ENCODE measurements at regions not wholly inside any gene's neighbourhood (a gene's known extent, or its start where the extent isn't known, plus 50 kb on each side); places are given as distances from the start of the nearest gene placed in this dataset.
"Not testable (repeated sequence)": the region's sequence is repeated elsewhere in the genome, so short reads cannot be mapped to it uniquely, and the experiment has no call there.

- no peak for TF ChIP-seq CTCF (IDR thresholded peaks at IDR 0.05; ENCODE audit: low read depth, low read length, poor library complexity, severe bottlenecking)
- H3K27me3 ChIP-seq (ENCODE audit: control insufficient read depth, low read length): no peaks in the 10 kb centered on the region
These were observed 71.5 kb upstream of the N4BP1 start for GRCh38 chr16:48681520-48681919.

GRCh38 chr16:48680881-48681280 is 70.9 kb upstream of the N4BP1 start:
- no peaks in the 10 kb centered on the region for H3K4me1 ChIP-seq (ENCODE audit: control insufficient read depth, low read length)
- H3K79me2 ChIP-seq (ENCODE audit: control insufficient read depth, low read length): no peaks in the 10 kb centered on the region
- H3K4me3 ChIP-seq (ENCODE audit: low read length): no peak overlapping the region
- H3K9me3 ChIP-seq (ENCODE audit: control insufficient read depth, insufficient read depth, low read length): no peaks in the 10 kb centered on the region
- H3K36me3 ChIP-seq (ENCODE audit: control insufficient read depth, low read length): no peaks in the 10 kb centered on the region
- no peak overlapping the region for H3K4me2 ChIP-seq (ENCODE audit: low read length)
- TF ChIP-seq EZH2phosphoT487 (IDR thresholded peaks at IDR 0.05; ENCODE audit: borderline replicate concordance, low read length): no peak
- H3K27me3 ChIP-seq (ENCODE audit: control insufficient read depth, low read length): no peaks in the 10 kb centered on the region
- H3K27ac ChIP-seq (ENCODE audit: low read depth, low read length): no peak overlapping the region
- no peaks in the 10 kb centered on the region for H4K20me1 ChIP-seq (ENCODE audit: control insufficient read depth, insufficient read depth, low read depth, low read length)
- no peaks in the 10 kb centered on the region for H3K9me2 ChIP-seq (replicated peaks; ENCODE audit: control insufficient read depth, low read length)
- no peaks in the 10 kb centered on the region for H3F3A ChIP-seq (ENCODE audit: control insufficient read depth, insufficient read depth)

More at GRCh38 chr16:48681520-48681919, 71.5 kb upstream of the N4BP1 start:
- no peaks in the 10 kb centered on the region for H3K9me3 ChIP-seq (ENCODE audit: control insufficient read depth, insufficient read depth, low read length)
- no peak overlapping the region for H3K4me2 ChIP-seq (ENCODE audit: low read length)
- no peaks in the 10 kb centered on the region for H3K4me1 ChIP-seq (ENCODE audit: control insufficient read depth, low read length)
- no peaks in the 10 kb centered on the region for H3K79me2 ChIP-seq (ENCODE audit: control insufficient read depth, low read length)
- no peak overlapping the region for H3K27ac ChIP-seq (ENCODE audit: low read depth, low read length)
- no peaks in the 10 kb centered on the region for H3K36me3 ChIP-seq (ENCODE audit: control insufficient read depth, low read length)
- H3K9me2 ChIP-seq (replicated peaks; ENCODE audit: control insufficient read depth, low read length): no peaks in the 10 kb centered on the region
- no peaks in the 10 kb centered on the region for H3F3A ChIP-seq (ENCODE audit: control insufficient read depth, insufficient read depth)
- no peak overlapping the region for H3K4me3 ChIP-seq (ENCODE audit: low read length)
- H4K20me1 ChIP-seq (ENCODE audit: control insufficient read depth, insufficient read depth, low read depth, low read length): no peaks in the 10 kb centered on the region

- Histone ChIP-seq H3K9me2 (replicated peaks; ENCODE audit: control insufficient read depth, low read length) (no peaks in the 10 kb centered on the region), H3K4me2 (ENCODE audit: low read length) (no peak overlapping the region), H3F3A (ENCODE audit: control insufficient read depth, insufficient read depth) (no peaks in the 10 kb centered on the region), H4K20me1 (ENCODE audit: control insufficient read depth, insufficient read depth, low read depth, low read length) (no peaks in the 10 kb centered on the region), H3K4me1 (ENCODE audit: control insufficient read depth, low read length) (no peaks in the 10 kb centered on the region), H3K9me3 (ENCODE audit: control insufficient read depth, insufficient read depth, low read length) (no peaks in the 10 kb centered on the region), H3K79me2 (ENCODE audit: control insufficient read depth, low read length) (no peaks in the 10 kb centered on the region), H3K36me3 (ENCODE audit: control insufficient read depth, low read length) (no peaks in the 10 kb centered on the region), H3K27ac (ENCODE audit: low read depth, low read length) (no peak overlapping the region), H3K27me3 (ENCODE audit: control insufficient read depth, low read length) (no peaks in the 10 kb centered on the region), H3K4me3 (ENCODE audit: low read length) (no peak overlapping the region)
- TF ChIP-seq EZH2phosphoT487 (IDR thresholded peaks at IDR 0.05; ENCODE audit: borderline replicate concordance, low read length): no peak
- TF ChIP-seq CTCF (IDR thresholded peaks at IDR 0.05; ENCODE audit: low read depth, low read length, poor library complexity, severe bottlenecking): no peak
These were observed 66.9 kb upstream of the N4BP1 start for GRCh38 chr16:48676836-48677235.

GRCh38 chr16:48668184-48668583 is 58.2 kb upstream of the N4BP1 start:
- not testable (repeated sequence) for H3K4me1 ChIP-seq (ENCODE audit: control insufficient read depth, low read length); H3K27ac ChIP-seq (ENCODE audit: low read depth, low read length); H4K20me1 ChIP-seq (ENCODE audit: control insufficient read depth, insufficient read depth, low read depth, low read length); H3K9me3 ChIP-seq (ENCODE audit: control insufficient read depth, insufficient read depth, low read length); H3K9me2 ChIP-seq (replicated peaks; ENCODE audit: control insufficient read depth, low read length); H3K79me2 ChIP-seq (ENCODE audit: control insufficient read depth, low read length); H3F3A ChIP-seq (ENCODE audit: control insufficient read depth, insufficient read depth); H3K27me3 ChIP-seq (ENCODE audit: control insufficient read depth, low read length); H3K4me2 ChIP-seq (ENCODE audit: low read length); H3K4me3 ChIP-seq (ENCODE audit: low read length); H3K36me3 ChIP-seq (ENCODE audit: control insufficient read depth, low read length)
